K562 (cell line): ENCODE measurements at regions not wholly inside any gene's neighbourhood (a gene's known extent, or its start where the extent isn't known, plus 50 kb on each side); places are given as distances from the start of the nearest gene placed in this dataset.

Experiments
- E2F3 ChIP-seq: fragments of 250-450 bp; sonication (Bioruptor Pico); IDR thresholded peaks from 2 replicates; pipeline ENCODE4 v1.4.0; 2020; ENCODE audit warnings: mild to moderate bottlenecking
- EZH2 ChIP-seq: IDR thresholded peaks from 2 replicates; pipeline ENCODE4 v1.6.1; 2012; ENCODE audit warnings: low read depth, mild to moderate bottlenecking, inconsistent platforms, low read length, borderline replicate concordance
- KDM1A ChIP-seq, 2 experiments: fragments of 450-650 bp; IDR thresholded peaks; 2 replicates each; pipeline ENCODE4 v1.6.1; 2016; ENCODE audit warnings: mild to moderate bottlenecking in 2 of 2
- KDM5B ChIP-seq: fragments of 200-600 bp; sonication (generic); IDR thresholded peaks from 2 replicates; pipeline ENCODE4 v1.6.1; 2012; ENCODE audit warnings: low read depth, mild to moderate bottlenecking, moderate library complexity, low read length, control low read depth, inconsistent platforms; ENCODE audit not compliant: insufficient replicate concordance
- POLR3G ChIP-seq: IDR thresholded peaks from 2 replicates; pipeline ENCODE4 v1.6.1; 2011; ENCODE audit not compliant: insufficient read length, insufficient replicate concordance; ENCODE audit errors: extremely low read depth
- SMC3 ChIP-seq: conservative IDR thresholded peaks from 2 replicates; pipeline ENCODE4 v1.6.1; 2011; ENCODE audit warnings: low read depth, low read length, improper control_type of control experiment; ENCODE audit not compliant: insufficient read depth
- SOX6 ChIP-seq: fragments of 450-650 bp; IDR thresholded peaks from 2 replicates; pipeline ENCODE4 v1.6.1; 2014; ENCODE audit warnings: mild to moderate bottlenecking
- ZBED1 ChIP-seq: IDR thresholded peaks from 2 replicates; pipeline ENCODE4 v1.6.1; 2014
- ZBTB7A ChIP-seq: IDR thresholded peaks from 2 replicates; pipeline ENCODE4 v1.6.1; 2011; ENCODE audit warnings: low read depth, mild to moderate bottlenecking, low read length, moderate library complexity, borderline replicate concordance; ENCODE audit not compliant: control insufficient read depth
- ZNF184 ChIP-seq: sonication (generic); formaldehyde crosslinking; IDR thresholded peaks from 2 replicates; pipeline ENCODE4 v1.5.0; 2020; ENCODE audit warnings: missing genetic modification reagents
- ZNF354B ChIP-seq: fragments of 250-450 bp; sonication (Bioruptor Pico); IDR thresholded peaks from 2 replicates; pipeline ENCODE4 v1.4.0; 2020
- ZZZ3 ChIP-seq: fragments of 450-650 bp; IDR thresholded peaks from 2 replicates; pipeline ENCODE4 v1.6.1; 2016; ENCODE audit warnings: antibody characterized with exemption, mild to moderate bottlenecking, moderate library complexity
- TF ChIP-seq, protein P1 (sequence below), 3 experiments: IDR thresholded peaks in 2 of 3; conservative IDR thresholded peaks in 1 of 3; 2 replicates each; pipeline ENCODE4 v1.5.1; 2011 to 2012; ENCODE audit warnings: low read length in 3 of 3, mild to moderate bottlenecking in 3 of 3, control low read depth in 2 of 3, improper control_type of control experiment in 1 of 3, inconsistent platforms in 1 of 3, low read depth in 1 of 3, mixed read lengths in 1 of 3, moderate library complexity in 1 of 3; ENCODE audit not compliant: insufficient read depth in 2 of 3
- TF ChIP-seq, protein P2 (sequence below): fragments of 250-450 bp; sonication (Bioruptor Pico); IDR thresholded peaks from 2 replicates; pipeline ENCODE4 v1.8.0; 2021; ENCODE audit warnings: borderline replicate concordance, mild to moderate bottlenecking, moderate library complexity; ENCODE audit not compliant: poor library complexity, severe bottlenecking

DNA sequence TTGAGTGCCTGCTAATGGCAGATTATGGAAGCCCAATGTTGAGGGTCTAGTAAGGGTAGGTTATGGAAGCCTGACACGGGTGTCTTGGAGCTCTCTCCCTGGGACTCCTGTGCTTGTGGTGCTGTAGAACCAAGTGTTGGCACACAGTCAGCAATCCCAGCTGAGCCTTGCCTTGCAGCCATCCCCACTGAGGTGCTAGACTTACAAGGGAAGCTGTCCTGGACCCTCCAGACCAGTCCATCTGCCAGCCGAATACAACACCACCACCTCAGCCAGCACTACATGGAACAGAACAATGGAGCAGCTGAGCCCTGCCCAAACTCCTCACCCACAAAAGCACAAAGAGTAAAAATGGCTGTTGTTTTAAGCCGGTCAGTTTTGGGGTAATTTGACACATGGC lies 90.5 kb upstream of the DNAH5 start:
- no peak for TF ChIP-seq ZNF184
- no peak for TF ChIP-seq ZBED1
- no peak for TF ChIP-seq E2F3 (CRISPR knock-in tag)
- TF ChIP-seq ZBTB7A: no peak
- TF ChIP-seq SOX6: no peak
- no peak for TF ChIP-seq EZH2
- TF ChIP-seq ZNF354B (CRISPR knock-in tag): no peak
- TF ChIP-seq SMC3: no peak
- TF ChIP-seq, protein P1, sequence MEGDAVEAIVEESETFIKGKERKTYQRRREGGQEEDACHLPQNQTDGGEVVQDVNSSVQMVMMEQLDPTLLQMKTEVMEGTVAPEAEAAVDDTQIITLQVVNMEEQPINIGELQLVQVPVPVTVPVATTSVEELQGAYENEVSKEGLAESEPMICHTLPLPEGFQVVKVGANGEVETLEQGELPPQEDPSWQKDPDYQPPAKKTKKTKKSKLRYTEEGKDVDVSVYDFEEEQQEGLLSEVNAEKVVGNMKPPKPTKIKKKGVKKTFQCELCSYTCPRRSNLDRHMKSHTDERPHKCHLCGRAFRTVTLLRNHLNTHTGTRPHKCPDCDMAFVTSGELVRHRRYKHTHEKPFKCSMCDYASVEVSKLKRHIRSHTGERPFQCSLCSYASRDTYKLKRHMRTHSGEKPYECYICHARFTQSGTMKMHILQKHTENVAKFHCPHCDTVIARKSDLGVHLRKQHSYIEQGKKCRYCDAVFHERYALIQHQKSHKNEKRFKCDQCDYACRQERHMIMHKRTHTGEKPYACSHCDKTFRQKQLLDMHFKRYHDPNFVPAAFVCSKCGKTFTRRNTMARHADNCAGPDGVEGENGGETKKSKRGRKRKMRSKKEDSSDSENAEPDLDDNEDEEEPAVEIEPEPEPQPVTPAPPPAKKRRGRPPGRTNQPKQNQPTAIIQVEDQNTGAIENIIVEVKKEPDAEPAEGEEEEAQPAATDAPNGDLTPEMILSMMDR (IDR thresholded peaks at IDR 0.05 in 2 of 3, conservative IDR thresholded peaks at IDR 0.05 in 1 of 3; ENCODE audit: insufficient read depth in 2 of 3, low read depth in 1 of 3, low read length in 3 of 3): no peak
- no peak for TF ChIP-seq ZZZ3
- no peak for TF ChIP-seq POLR3G
- TF ChIP-seq KDM5B: no peak
- TF ChIP-seq, protein P2, sequence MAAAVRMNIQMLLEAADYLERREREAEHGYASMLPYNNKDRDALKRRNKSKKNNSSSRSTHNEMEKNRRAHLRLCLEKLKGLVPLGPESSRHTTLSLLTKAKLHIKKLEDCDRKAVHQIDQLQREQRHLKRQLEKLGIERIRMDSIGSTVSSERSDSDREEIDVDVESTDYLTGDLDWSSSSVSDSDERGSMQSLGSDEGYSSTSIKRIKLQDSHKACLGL (CRISPR knock-in tag): no peak
- TF ChIP-seq KDM1A (IDR thresholded peaks at IDR 0.05): no peak
